NCI-H446 (cell line): ENCODE measurements at regions not wholly inside any gene's neighbourhood (a gene's known extent, or its start where the extent isn't known, plus 50 kb on each side); places are given as distances from the start of the nearest gene placed in this dataset.

Source experiments
- DNase-seq, 2 experiments: peaks; one replicate each; lab custom pipeline; 2025; lab: John Stamatoyannopoulos, UW

DNA sequence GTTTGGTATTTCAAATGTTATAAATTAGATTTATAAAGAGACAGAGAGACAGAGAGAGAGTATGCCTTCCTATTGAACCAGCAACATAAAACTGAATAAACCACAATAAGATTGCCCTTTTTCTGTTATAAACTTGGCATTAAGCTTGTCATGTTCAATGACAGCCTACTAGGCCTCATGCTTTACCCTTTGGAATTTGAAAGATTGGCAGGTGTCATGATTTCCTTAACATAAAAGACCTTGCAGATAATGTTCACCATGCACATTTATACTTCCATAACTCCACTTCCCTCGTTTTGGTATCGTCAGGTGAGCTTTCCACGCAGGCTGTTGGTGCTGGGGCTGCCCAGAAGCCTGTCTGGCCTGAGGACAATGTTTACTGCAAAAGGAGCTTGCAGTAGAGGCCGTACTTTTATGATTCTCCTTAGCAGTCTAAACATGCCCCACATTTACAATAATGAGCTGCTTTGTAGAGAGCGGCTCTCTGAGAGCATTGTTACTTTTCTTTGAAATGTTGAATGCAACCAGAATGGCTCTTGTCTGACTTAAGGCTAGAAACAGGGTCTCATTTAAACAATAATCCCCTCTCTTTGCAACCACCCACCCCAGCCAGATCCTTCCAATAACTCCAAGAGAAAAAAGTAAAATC, 379.1 kb upstream of the ATP5MC3 start:
- no peak for DNase-seq

- DNase-seq = no peak
Measured at GRCh38 chr2:175559613-175560012, 378.1 kb upstream of the ATP5MC3 start.

DNA sequence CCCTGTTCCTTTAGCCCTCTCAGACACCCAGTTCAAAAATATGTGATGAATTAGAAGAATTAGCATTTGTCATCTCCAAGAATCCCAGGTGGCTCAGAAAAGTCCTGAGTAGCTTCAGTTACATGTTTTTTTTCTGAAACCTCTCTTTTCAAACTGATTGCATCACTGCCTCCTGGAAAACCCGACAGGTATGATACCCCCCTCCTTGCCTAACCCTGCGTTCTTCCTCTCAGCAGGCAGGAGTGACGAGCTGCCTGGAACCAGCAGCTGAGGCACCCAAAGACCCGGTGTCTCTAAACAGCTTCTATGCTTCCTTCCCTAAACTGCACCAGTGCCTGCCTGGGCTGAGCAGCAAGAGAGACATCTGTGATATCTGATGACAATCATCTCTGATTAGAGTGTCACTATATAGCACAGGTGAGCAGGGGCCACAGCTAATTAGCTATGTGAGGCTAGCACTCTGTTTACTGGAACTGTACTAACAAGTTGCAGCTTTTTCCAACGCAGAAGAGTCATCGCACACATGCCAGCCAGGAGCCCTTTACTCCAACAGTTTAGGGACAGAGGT, 376.4 kb upstream of the ATP5MC3 start:
- DNase-seq = no peak

GRCh38 chr2:175553910-175554309, 372.4 kb upstream of the ATP5MC3 start:
- no peak for DNase-seq

DNA sequence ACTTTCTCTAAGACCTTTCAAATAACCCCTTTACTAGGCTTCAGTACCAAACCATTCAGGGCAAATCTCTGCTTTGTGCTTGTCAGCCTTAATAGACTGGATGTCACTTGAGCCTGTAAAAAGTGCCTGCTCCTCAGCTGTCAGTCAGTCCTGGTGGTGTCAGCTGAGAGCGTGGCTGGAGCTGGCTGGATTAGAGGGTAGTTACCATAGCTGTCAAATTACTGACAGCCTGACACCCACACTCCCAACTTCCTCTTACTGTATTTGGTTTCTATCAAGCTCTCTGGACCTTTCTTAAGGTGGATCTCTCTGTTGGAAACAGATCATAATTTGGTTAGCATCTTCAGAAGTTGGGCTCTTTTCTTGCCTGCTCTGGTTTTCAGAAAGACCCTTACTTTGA, 371.4 kb upstream of the ATP5MC3 start:
- DNase-seq = no peak

DNA sequence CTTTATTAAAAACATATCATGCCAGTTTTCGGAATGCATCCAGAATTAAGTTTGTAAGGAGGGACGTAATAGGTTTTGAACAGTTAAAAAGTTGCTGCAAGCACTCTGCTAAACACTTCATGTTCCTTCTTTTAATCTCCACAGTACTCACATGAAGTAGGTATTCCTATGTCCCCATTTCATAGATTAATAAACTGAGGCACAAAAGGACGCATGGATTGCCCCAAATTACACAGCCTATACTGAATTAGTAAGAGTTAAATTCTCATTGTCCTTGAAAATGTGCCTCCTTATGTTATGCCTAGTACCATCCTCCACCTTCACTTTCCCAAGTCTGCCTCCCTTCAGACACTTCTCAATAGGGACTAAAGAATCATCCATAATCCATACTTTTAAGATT, 358.9 kb upstream of the ATP5MC3 start:
- no peak for DNase-seq

GRCh38 chr2:175539122-175539521, 357.6 kb upstream of the ATP5MC3 start:
- DNase-seq = no peak

DNA sequence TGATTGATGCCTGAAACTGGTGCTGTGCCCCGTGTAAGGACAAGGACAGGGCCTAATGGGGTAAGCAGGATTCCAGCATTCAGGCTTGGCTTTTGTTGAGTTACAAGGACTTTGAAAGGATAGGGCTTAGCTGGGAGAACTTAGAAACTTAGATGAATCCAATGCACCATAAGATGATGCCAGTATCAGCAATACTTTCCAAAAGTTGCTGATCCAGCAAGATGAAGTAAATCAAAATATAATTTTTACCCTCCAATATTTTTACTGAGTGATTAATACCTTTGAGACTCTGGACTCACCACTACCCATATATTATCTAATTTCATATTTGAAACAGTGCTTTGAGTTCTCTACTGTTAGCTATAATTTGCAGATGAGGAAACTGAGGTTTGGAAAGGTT, 354.5 kb upstream of the ATP5MC3 start:
- no peak for DNase-seq

- DNase-seq = no peak
Measured at GRCh38 chr2:175535631-175536030, 354.1 kb upstream of the ATP5MC3 start.

GRCh38 chr2:175525975-175526374, 344.5 kb upstream of the ATP5MC3 start:
- no peak for DNase-seq

GRCh38 chr2:175523001-175523400, 341.5 kb upstream of the ATP5MC3 start:
- no peak for DNase-seq

- DNase-seq = no peak
Measured at GRCh38 chr2:175518206-175518605, 336.7 kb upstream of the ATP5MC3 start.

DNA sequence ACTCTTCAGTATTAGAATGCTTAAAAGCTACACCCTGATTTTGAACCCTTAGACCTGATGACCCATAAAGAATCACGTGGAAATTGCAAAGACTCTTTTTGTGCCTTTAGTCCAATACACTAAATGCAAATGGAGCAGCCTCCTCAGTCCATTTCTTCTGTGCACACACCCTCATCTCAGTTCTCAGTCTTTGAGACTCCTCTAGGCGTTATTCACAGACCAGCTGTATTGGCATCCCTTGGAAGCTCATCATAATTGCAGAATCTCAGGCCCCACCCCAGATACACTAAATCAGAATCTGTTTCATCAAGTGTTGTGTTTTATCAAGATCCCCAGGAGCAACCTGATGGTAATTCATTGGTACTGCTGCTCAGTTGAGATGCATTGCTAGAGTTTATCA, 335.0 kb upstream of the ATP5MC3 start:
- no peak for DNase-seq

- no peak for DNase-seq
Measured at GRCh38 chr2:175500255-175500654, 318.7 kb upstream of the ATP5MC3 start.

- DNase-seq = no peak
Measured at GRCh38 chr2:175490360-175490791, 308.9 kb upstream of the ATP5MC3 start.

- no peak for DNase-seq
Measured at GRCh38 chr2:175478096-175478768, 296.7 kb upstream of the ATP5MC3 start.

DNA sequence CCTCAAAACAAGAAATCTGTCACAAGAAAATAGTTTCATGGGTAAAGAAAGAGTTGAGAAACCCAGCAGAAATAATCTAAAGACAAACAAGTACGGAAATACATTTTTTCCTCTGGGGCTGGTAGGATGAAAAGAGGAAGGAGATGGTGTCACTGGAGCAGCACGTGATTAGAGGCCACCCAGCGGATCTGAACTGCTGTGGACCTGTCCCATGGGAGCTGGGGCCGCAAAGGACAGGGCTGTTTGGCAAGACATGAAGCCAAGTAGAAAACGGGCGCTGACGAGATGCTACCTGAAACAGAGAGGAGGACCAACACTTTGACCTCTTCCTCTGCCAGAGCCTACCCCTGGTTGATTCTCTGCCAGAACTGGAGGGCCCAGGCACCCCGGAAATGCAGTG, 295.4 kb upstream of the ATP5MC3 start:
- no peak for DNase-seq

DNA sequence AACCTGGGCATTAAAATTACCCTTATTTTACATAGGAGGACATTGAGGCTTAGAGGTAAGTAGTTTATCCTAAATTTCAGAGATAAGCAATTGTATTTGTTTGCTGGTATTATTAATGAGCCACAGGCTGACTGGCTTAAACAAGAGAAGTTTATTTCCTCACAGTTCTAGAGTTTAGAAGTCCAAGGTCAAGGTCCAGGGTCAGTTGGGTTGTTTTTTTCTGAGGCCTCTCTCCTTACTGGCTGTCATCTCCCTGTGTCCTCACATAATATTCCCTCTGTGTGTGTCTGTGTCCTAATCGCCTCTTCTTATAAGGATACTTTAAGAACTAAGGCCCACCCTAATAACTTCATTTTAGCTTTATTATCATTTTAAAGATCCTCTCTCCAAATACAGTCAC, 294.9 kb upstream of the ATP5MC3 start:
- no peak for DNase-seq

DNA sequence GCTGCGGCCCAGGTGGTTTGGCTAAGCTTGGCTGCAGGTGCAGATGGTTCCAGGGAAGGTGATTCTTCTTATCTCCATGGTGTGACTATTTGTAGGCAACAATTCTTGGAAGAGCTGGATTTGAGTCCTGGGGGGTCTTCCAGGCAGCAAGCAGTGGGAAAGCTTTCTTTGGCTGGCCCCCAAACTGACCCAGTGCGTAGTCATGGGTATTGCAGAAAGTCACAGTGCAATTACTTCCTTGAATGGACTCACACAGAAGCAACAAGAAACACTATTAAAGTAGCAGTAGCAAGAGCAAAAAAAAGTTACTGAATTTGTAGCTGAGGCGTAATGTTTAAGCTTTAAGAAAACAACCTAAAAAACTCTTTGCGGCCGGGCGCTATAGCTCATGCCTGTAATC, 293.6 kb upstream of the ATP5MC3 start:
- no peak for DNase-seq

DNA sequence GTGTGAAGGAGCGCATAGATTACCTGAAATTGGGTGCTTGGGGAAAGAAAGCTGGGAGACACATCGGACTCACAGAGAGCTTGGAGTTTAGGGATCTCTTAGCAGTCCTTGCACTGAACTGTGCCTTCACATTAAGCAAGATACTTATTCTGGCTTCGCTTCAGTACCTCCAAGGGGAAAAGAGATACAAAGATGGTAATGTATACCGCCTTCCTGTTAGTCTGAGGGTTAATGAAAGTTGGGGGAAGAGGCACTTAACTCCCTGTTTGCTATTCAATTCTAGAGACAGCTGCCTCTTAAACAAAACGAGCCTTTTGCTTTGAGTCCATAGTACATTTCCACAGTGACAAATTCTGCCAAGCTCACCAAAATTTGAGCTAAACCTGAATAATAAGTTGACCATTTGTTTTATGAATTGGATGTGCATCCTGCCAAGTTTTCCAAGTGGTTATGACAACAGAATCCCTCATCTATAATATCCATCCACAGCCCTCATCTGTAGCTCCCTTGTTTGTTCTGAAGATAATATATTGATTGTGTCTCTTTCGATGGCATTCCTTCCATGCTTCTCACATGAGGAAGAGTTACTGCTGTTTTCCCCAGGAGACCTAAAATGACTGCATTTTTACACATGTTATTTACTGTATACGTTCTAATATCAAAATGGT, 287.1 kb upstream of the ATP5MC3 start:
- no peak for DNase-seq

- no peak for DNase-seq
Measured at GRCh38 chr2:175465101-175465500, 283.6 kb upstream of the ATP5MC3 start.

DNA sequence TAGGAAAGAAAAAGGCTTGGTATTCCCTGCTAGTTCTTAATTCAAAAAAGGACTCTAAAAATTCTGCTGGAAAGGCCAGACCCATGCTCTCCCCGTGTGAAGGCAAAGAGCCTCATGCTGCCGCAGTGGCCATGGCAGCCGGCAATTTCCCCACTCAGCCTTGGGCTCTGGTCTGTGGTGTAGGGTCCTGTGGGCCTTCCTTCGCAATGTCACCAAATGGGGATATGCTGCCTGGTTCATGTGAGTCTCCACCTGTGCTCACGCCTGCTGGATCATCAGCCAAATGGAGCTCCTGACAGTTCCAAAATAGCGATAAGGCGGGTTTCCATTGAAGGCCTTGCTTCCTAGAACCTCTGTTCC, 282.8 kb upstream of the ATP5MC3 start:
- no peak for DNase-seq
